H1 (cell line): ENCODE measurements at regions not wholly inside any gene's neighbourhood (a gene's known extent, or its start where the extent isn't known, plus 50 kb on each side); places are given as distances from the start of the nearest gene placed in this dataset.

Experiments
- CTCF ChIA-PET: fragments of 300-600 bp; sonication (Branson Sonifier 250); formaldehyde crosslinking; loops from one replicate; lab custom pipeline; 2021; ENCODE audit not compliant: partially characterized antibody; lab: Charles Lee
- POLR2A ChIA-PET: fragments of 300-600 bp; sonication (Branson Sonifier 250); formaldehyde crosslinking; loops from one replicate; lab custom pipeline; 2021; ENCODE audit warnings: inconsistent platforms; ENCODE audit not compliant: partially characterized antibody; lab: Charles Lee
- DNase-seq, 2 experiments: peaks; one replicate each; pipeline versions ENCODE4 v3.0.0 to v3.0.0-alpha.2; 2010 to 2022; ENCODE audit warnings: low spot score in 2 of 2, low read depth in 1 of 2, mixed read lengths in 1 of 2
- FAIRE-seq: peaks from 2 replicates; lab custom pipeline; 2011; peaks lifted over from hg19 to GRCh38; lab: Jason Lieb, UNC
- H2AFZ ChIP-seq: 2 replicates; pipeline ENCODE4 v1.8.1; 2012; ENCODE audit warnings: low read length, inconsistent platforms
- H2AK5ac ChIP-seq: 2 replicates; pipeline ENCODE4 v1.6.1; 2013; ENCODE audit warnings: low read depth, low read length
- H2BK120ac ChIP-seq: replicated peaks from 2 replicates; pipeline ENCODE3; 2013; ENCODE audit warnings: low read depth, low read length, inconsistent platforms
- H2BK12ac ChIP-seq: 2 replicates; pipeline ENCODE4 v1.6.1; 2013; ENCODE audit warnings: low read depth, low read length
- H2BK15ac ChIP-seq: 2 replicates; pipeline ENCODE4 v1.6.1; 2013; ENCODE audit warnings: low read length
- H2BK20ac ChIP-seq: 2 replicates; pipeline ENCODE4 v1.6.1; 2013; ENCODE audit warnings: low read length
- H2BK5ac ChIP-seq: 2 replicates; pipeline ENCODE4 v1.6.1; 2013; ENCODE audit warnings: low read depth, low read length
- H3K14ac ChIP-seq: 2 replicates; pipeline ENCODE4 v1.6.1; 2013; ENCODE audit warnings: inconsistent platforms; ENCODE audit not compliant: insufficient read length
- H3K18ac ChIP-seq: 2 replicates; pipeline ENCODE4 v1.6.1; 2013; ENCODE audit warnings: low read length; ENCODE audit errors: extremely low read depth
- H3K23ac ChIP-seq: 2 replicates; pipeline ENCODE4 v1.6.1; 2013; ENCODE audit warnings: inconsistent platforms; ENCODE audit not compliant: insufficient read length
- H3K23me2 ChIP-seq: 2 replicates; pipeline ENCODE4 v1.6.1; 2013; ENCODE audit warnings: low read depth, low read length
- H3K27ac ChIP-seq: 2 replicates; pipeline ENCODE4 v1.6.1; 2011; ENCODE audit warnings: low read depth, low read length, inconsistent platforms
- H3K27me3 ChIP-seq, 4 experiments: replicated peaks in 1 of 4; 1 replicate in 1 of 4; 2 replicates in 3 of 4; pipeline versions ENCODE4 v1.6.1 to v1.8.1; 2011 to 2013; ENCODE audit warnings: low read length in 3 of 4, mild to moderate bottlenecking in 3 of 4, inconsistent platforms in 2 of 4, mixed read lengths in 2 of 4, moderate library complexity in 1 of 4; ENCODE audit not compliant: control insufficient read depth in 3 of 4, insufficient read depth in 3 of 4; ENCODE audit errors: extremely low read depth in 1 of 4
- H3K36me3 ChIP-seq, 4 experiments: 2 replicates each; pipeline versions ENCODE4 v1.6.1 to v1.8.1; 2011 to 2013; ENCODE audit warnings: mild to moderate bottlenecking in 4 of 4, low read length in 3 of 4, moderate library complexity in 2 of 4, control low read depth in 1 of 4, inconsistent platforms in 1 of 4; ENCODE audit not compliant: insufficient read depth in 4 of 4, control insufficient read depth in 2 of 4
- H3K4ac ChIP-seq: replicated peaks from 2 replicates; pipeline ENCODE3; 2013; ENCODE audit warnings: low read length, low read depth, mixed read lengths, inconsistent platforms; ENCODE audit not compliant: insufficient read length
- H3K4me1 ChIP-seq, 4 experiments: replicated peaks in 1 of 4; 1 replicate in 1 of 4; 2 replicates in 3 of 4; pipeline versions ENCODE4 v1.6.1 to v1.8.1; 2011 to 2013; ENCODE audit warnings: low read length in 3 of 4, inconsistent platforms in 2 of 4, mixed read lengths in 1 of 4; ENCODE audit not compliant: insufficient read depth in 4 of 4, control insufficient read depth in 3 of 4
- H3K4me2 ChIP-seq, 2 experiments: 2 replicates each; pipeline versions ENCODE4 v1.6.1 to v1.8.1; 2011 to 2013; ENCODE audit warnings: low read depth in 2 of 2, low read length in 2 of 2, control low read depth in 1 of 2, inconsistent platforms in 1 of 2, mild to moderate bottlenecking in 1 of 2; ENCODE audit not compliant: insufficient read depth in 1 of 2
- H3K4me3 ChIP-seq, 4 experiments: fragments of 200-600, 300-600 bp in 1 of 4; sonication (generic), shearing (Covaris generic), sonication (Bioruptor Twin) in 1 of 4; 2 replicates each; pipeline versions ENCODE4 v1.5.1 to v1.8.1; 2011 to 2016; ENCODE audit warnings: low read length in 4 of 4, low read depth in 3 of 4, control low read depth in 2 of 4, inconsistent platforms in 2 of 4, mild to moderate bottlenecking in 2 of 4, mixed read lengths in 1 of 4, moderate library complexity in 1 of 4; ENCODE audit not compliant: insufficient read depth in 2 of 4; ENCODE audit errors: extremely low read depth in 1 of 4
- H3K56ac ChIP-seq: replicated peaks from 2 replicates; pipeline ENCODE3; 2013; ENCODE audit warnings: low read depth, mild to moderate bottlenecking, mixed read lengths, low read length, inconsistent platforms; ENCODE audit not compliant: insufficient read length
- H3K79me1 ChIP-seq: 2 replicates; pipeline ENCODE4 v1.6.1; 2013; ENCODE audit warnings: low read depth, low read length, control low read depth
- H3K79me2 ChIP-seq, 2 experiments: 2 replicates each; pipeline versions ENCODE4 v1.6.1 to v1.8.1; 2012 to 2013; ENCODE audit warnings: low read length in 2 of 2, mild to moderate bottlenecking in 2 of 2, inconsistent platforms in 1 of 2; ENCODE audit not compliant: insufficient read depth in 2 of 2, control insufficient read depth in 1 of 2
- H3K9ac ChIP-seq, 4 experiments: replicated peaks in 1 of 4; 1 replicate in 1 of 4; 2 replicates in 3 of 4; pipeline versions ENCODE4 v1.6.1 to v1.8.1; 2011 to 2013; ENCODE audit warnings: low read depth in 3 of 4, low read length in 3 of 4, control low read depth in 2 of 4, mild to moderate bottlenecking in 2 of 4, moderate library complexity in 2 of 4, inconsistent platforms in 1 of 4; ENCODE audit errors: extremely low read depth in 1 of 4
- H3K9me3 ChIP-seq, 2 experiments: 2 replicates each; pipeline versions ENCODE4 v1.6.1 to v1.8.1; 2012 to 2013; ENCODE audit warnings: mild to moderate bottlenecking in 2 of 2, moderate library complexity in 2 of 2, control low read depth in 1 of 2, inconsistent platforms in 1 of 2, low read depth in 1 of 2, low read length in 1 of 2, mixed read lengths in 1 of 2; ENCODE audit not compliant: insufficient read depth in 2 of 2
- H4K20me1 ChIP-seq, 2 experiments: replicated peaks in 1 of 2; 2 replicates each; pipeline versions ENCODE3 to v1.8.1; 2011 to 2013; ENCODE audit warnings: inconsistent platforms in 2 of 2, low read length in 2 of 2, mild to moderate bottlenecking in 1 of 2; ENCODE audit not compliant: insufficient read depth in 2 of 2, control insufficient read depth in 1 of 2
- H4K5ac ChIP-seq: 2 replicates; pipeline ENCODE4 v1.6.1; 2013; ENCODE audit warnings: low read length, low read depth, mixed read lengths, inconsistent platforms; ENCODE audit not compliant: insufficient read length
- H4K8ac ChIP-seq: 2 replicates; pipeline ENCODE4 v1.8.0; 2013; ENCODE audit warnings: mild to moderate bottlenecking, moderate library complexity, low read length, inconsistent platforms; ENCODE audit not compliant: insufficient read depth; ENCODE audit errors: extremely low read depth
- H4K91ac ChIP-seq: replicated peaks from 2 replicates; pipeline ENCODE3; 2013; ENCODE audit warnings: low read length, mixed read lengths, inconsistent platforms; ENCODE audit not compliant: insufficient read length
- BACH1 ChIP-seq: IDR thresholded peaks from 2 replicates; pipeline ENCODE4 v1.6.1; 2012; ENCODE audit warnings: low read length, improper control_type of control experiment
- HDAC6 ChIP-seq: IDR thresholded peaks from one replicate; pipeline ENCODE4 v1.7.1; 2012; ENCODE audit warnings: low read depth, mild to moderate bottlenecking, inconsistent platforms, low read length, moderate library complexity
- KDM1A ChIP-seq: fragments of 200-600, 300-600 bp; sonication (generic); IDR thresholded peaks from 2 replicates; pipeline ENCODE4 v1.7.1; 2016; ENCODE audit warnings: mild to moderate bottlenecking, low read length, borderline replicate concordance
- KDM5A ChIP-seq: fragments of 200-600 bp; IDR thresholded peaks from 2 replicates; pipeline ENCODE4 v1.7.1; 2012; ENCODE audit warnings: mild to moderate bottlenecking, low read length, inconsistent platforms, mixed read lengths
- MAFK ChIP-seq: IDR thresholded peaks from 2 replicates; pipeline ENCODE4 v1.6.1; 2012; ENCODE audit warnings: low read depth, mild to moderate bottlenecking, improper control_type of control experiment, low read length
- POU5F1 ChIP-seq: IDR thresholded peaks from 2 replicates; pipeline ENCODE4 v1.6.1; 2011; ENCODE audit warnings: low read depth, mild to moderate bottlenecking, low read length, moderate library complexity
- WGBS, 2 experiments: shearing (Covaris generic) in 1 of 2; methylation state at CpG; one replicate each; pipeline versions ENCODE4 v1.1.6 to v1.1.7; 2013 to 2015; ENCODE audit warnings: low lambda C conversion rate in 2 of 2, mixed read lengths in 2 of 2, inconsistent platforms in 1 of 2, low coverage in 1 of 2, missing lambda C conversion rate in 1 of 2; ENCODE audit not compliant: insufficient replicate concordance in 2 of 2, insufficient coverage in 1 of 2, insufficient read length in 1 of 2; ENCODE audit errors: extremely low coverage in 1 of 2, missing lambda C conversion rate in 1 of 2; 5-methylcytosine and 5-hydroxymethylcytosine counted together

GRCh38 chr4:19522966-19523365 is 728.7 kb upstream of the SLIT2 start:
- H3K4me3 ChIP-seq: no peak overlapping the region
- H3K36me3 ChIP-seq: no peaks in the 10 kb centered on the region
- H2AK5ac ChIP-seq: no peak overlapping the region
- WGBS, 2 experiments: 87% methylated on average over 3 of the region's 3 CpGs; no CpG with 5 or more reads in 1 of the 2 experiments
- no peaks in the 10 kb centered on the region for H3K79me1 ChIP-seq
- TF ChIP-seq KDM5A: no peak
- no peak for TF ChIP-seq MAFK
- TF ChIP-seq HDAC6: no peak
- TF ChIP-seq BACH1: no peak
- no peak for TF ChIP-seq POU5F1
- no peak for TF ChIP-seq KDM1A
- no peak for FAIRE-seq
- H3K9me3 ChIP-seq: no peaks in the 10 kb centered on the region
- H2BK15ac ChIP-seq: no peak overlapping the region
- H2BK120ac ChIP-seq: no peak overlapping the region
- CTCF ChIA-PET: no interaction called here
- H3K56ac ChIP-seq: no peak overlapping the region
- no peaks in the 10 kb centered on the region for H4K20me1 ChIP-seq
- no peaks in the 10 kb centered on the region for H3K4me1 ChIP-seq
- DNase-seq: no peak
- POLR2A ChIA-PET: no interaction called here
- no peak overlapping the region for H3K18ac ChIP-seq
- no peaks in the 10 kb centered on the region for H3K79me2 ChIP-seq
- no peak overlapping the region for H3K9ac ChIP-seq
- H4K5ac ChIP-seq: no peak overlapping the region
- H2BK20ac ChIP-seq: no peak overlapping the region
- H3K14ac ChIP-seq: no peak overlapping the region
- no peak overlapping the region for H3K4ac ChIP-seq
- no peak overlapping the region for H4K8ac ChIP-seq
- H4K91ac ChIP-seq: no peak overlapping the region
- no peak overlapping the region for H2BK5ac ChIP-seq
- no peak overlapping the region for H3K27ac ChIP-seq
- no peaks in the 10 kb centered on the region for H3K23me2 ChIP-seq
- no peak overlapping the region for H2BK12ac ChIP-seq
- no peak overlapping the region for H2AFZ ChIP-seq
- H3K27me3 ChIP-seq: no peaks in the 10 kb centered on the region
- no peak overlapping the region for H3K4me2 ChIP-seq
- no peak overlapping the region for H3K23ac ChIP-seq
